ENCODE measurements at regions not wholly inside any gene's neighbourhood (a gene's known extent, or its start where the extent isn't known, plus 50 kb on each side); places are given as distances from the start of the nearest gene placed in this dataset.

- TF ChIP-seq TAF1 (IDR thresholded peaks at IDR 0.05; ENCODE audit: borderline replicate concordance, insufficient read depth, low read length) = no peak
- TF ChIP-seq REST (IDR thresholded peaks at IDR 0.05; ENCODE audit: insufficient read depth in 1 of 2, low read depth in 2 of 2, low read length in 2 of 2) = no peak
- TF ChIP-seq SIN3A (IDR thresholded peaks at IDR 0.05; ENCODE audit: borderline replicate concordance, insufficient read depth, low read length) = no peak
Measured at GRCh38 chr7:10875080-10875479, 98.6 kb upstream of the PHF14 start.

Data from PFSK-1 (cell line).